ENCODE measurements at regions not wholly inside any gene's neighbourhood (a gene's known extent, or its start where the extent isn't known, plus 50 kb on each side); places are given as distances from the start of the nearest gene placed in this dataset.
"Not testable (repeated sequence)": the region's sequence is repeated elsewhere in the genome, so short reads cannot be mapped to it uniquely, and the experiment has no call there.

GRCh38 chr7:52695973-52696595 is 339.3 kb upstream of the POM121L12 start:
- DNase-seq, result no peak

GRCh38 chr7:52691257-52691656 is 344.2 kb upstream of the POM121L12 start:
- no peak for DNase-seq

- DNase-seq, result no peak
Observed at GRCh38 chr7:52689912-52690311, 345.5 kb upstream of the POM121L12 start.

GRCh38 chr7:52685333-52685732 is 350.1 kb upstream of the POM121L12 start:
- DNase-seq, result no peak

GRCh38 chr7:52684388-52684787 is 351.0 kb upstream of the POM121L12 start:
- no peak for DNase-seq

- no peak for DNase-seq
Observed at GRCh38 chr7:52682993-52683392, 352.4 kb upstream of the POM121L12 start.

- DNase-seq, result no peak
Observed at GRCh38 chr7:52670608-52671225, 364.7 kb upstream of the POM121L12 start.

DNA sequence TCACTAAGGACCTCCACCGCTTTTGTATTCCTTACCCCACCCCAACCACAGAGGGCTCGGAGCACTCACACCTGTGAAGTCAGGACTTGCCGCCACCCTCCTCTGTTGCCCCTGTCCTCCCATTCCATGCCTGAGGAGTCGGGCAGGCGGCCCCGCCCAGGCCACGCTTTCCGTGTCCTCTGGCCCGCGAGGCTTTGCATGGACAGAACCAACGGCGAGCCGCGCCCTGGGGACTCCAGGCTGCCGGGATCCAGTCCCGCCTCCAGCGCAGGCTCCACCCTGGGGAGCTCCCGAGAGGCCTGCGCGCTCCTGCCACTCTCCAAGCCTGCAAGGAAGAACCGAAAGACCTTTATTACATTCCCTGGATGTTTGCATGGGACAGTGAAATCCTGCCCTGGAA is 366.4 kb upstream of the POM121L12 start:
- DNase-seq, result no peak

DNA sequence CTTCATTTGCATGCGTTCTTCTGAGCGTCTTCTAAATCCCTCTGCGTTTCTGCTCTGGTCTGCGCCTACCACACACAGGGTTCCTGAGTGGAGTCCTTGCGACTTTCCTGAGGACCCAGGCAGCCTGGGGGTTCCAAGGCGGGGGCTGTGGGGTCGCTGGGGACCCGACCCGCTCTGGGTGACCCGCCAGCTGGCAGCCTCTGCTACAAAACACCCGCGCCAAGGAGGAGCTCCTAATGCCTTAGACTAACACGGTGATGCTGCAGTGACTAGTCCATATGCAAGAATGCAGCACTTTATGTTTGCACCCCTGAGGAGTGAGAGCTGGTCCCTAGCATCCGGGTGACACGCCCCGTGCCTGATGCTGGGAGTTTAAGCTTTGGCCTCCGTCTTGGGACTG is 367.0 kb upstream of the POM121L12 start:
- no peak for DNase-seq

DNA sequence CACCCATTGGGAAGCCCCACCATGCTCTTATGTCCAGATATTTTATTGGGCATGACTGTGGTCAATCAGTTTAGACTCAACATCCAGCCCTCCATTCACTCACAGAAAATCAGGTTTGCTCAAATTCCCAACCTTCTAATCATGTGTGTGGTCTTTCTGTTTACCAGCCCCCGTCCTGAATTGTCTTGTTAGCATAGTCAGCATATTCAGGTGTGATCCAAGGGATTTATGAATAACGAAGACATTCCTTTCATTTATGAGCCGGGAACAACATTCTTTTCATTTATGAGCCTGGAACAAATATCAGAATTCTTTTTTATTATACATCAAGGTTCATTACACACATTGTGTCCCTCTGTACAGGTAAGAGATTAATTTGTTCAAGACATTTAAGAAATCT is 376.3 kb upstream of the POM121L12 start:
- no peak for DNase-seq

DNA sequence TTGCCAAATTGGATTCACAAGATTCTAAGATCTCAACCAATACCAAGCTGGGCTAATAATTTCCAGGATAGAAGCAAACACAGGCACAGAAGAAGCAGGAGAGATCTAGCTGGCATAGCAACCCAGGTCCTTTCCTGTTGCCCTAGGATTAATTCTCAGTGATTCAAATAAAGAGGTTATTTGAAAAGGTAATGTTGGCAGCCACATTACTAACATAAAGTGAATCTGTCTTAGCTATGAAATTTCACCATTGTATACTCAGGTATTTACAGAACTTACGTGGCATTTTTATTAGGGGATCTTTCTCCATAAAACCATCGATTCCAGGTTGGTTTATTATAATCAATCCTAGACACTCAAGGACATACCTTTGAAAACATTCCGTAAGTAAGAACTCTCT is 379.3 kb upstream of the POM121L12 start:
- no peak for DNase-seq

DNA sequence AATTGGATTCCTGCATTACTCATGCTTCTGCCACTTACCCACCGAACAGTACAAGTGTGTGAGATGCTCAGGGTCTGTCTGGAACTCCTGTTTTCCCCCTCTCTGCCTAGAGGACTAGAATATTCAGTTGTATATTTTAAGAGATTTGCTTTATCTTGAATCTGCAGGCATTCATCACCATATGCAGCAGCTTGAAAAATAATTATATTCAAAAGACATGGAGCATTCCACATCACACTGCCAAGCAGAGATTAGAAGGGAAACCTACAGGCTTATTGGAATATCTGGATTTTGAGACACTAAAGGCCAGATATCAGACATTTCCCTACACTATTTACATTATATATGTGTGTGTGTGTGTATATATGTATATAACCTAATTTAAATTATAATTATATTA is 382.8 kb upstream of the POM121L12 start:
- DNase-seq, result no peak

DNA sequence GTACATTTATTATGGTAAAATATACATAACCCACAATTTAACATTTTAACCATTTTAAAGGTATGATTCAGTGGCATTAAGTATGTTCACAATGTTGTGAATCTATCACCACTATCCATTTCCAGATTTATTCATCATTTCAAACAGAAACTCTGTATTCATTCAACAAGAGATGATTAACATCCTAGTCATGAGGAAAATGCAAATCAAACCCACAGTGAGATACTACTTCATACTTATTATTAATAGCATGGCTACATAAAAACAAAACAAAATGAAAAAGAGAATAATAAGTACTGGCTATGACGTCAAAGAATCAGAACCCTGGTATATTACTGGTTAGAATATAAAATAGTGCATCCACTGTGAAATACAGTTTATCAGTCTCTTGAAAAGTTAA is 386.6 kb upstream of the POM121L12 start:
- no peak for DNase-seq

- no peak for DNase-seq
Observed at GRCh38 chr7:52647046-52647445, 388.4 kb upstream of the POM121L12 start.

GRCh38 chr7:52639981-52640380 is 395.5 kb upstream of the POM121L12 start:
- no peak for DNase-seq

DNA sequence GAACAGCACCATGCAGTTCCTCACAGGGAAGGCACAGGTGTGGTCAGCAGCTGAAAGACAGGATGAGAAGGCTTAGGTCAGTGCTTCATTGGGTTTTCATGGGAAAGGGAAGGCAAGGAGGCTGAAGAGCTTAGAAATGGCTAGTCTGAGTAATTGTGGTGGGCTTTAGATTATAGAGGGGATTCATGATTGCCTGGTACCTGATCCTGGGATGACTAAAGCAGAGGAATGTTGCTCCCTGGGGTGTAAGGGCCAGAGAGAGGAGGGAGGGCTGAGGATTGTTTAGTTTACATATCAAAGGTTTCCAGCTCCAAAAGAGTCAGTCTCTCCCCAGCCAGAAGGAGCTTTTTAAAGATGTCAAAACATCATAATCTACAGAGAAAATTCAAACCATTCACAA is 396.3 kb upstream of the POM121L12 start:
- DNase-seq, result no peak

GRCh38 chr7:52635021-52635420 is 400.4 kb upstream of the POM121L12 start:
- no peak for DNase-seq

- no peak for DNase-seq
Observed at GRCh38 chr7:52620849-52621248, 414.6 kb upstream of the POM121L12 start.

DNA sequence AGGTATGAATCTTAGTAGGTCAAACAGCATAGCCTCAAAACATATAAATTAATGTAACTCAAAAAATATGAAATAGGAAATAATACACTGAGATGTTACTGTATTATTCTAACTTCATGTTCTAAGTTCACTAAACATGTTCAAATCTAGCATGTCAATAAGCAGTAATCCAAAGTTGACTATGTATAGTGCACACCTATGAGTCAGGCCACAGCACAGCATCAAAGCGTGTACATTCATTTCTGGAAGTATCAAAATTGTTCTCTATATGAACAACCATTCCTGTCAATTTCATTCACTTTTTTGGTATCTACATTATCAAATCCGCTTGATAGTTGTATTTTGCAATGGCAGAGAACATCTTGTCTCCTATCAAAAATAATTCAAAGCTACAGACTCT is 418.9 kb upstream of the POM121L12 start:
- no peak for DNase-seq

DNA sequence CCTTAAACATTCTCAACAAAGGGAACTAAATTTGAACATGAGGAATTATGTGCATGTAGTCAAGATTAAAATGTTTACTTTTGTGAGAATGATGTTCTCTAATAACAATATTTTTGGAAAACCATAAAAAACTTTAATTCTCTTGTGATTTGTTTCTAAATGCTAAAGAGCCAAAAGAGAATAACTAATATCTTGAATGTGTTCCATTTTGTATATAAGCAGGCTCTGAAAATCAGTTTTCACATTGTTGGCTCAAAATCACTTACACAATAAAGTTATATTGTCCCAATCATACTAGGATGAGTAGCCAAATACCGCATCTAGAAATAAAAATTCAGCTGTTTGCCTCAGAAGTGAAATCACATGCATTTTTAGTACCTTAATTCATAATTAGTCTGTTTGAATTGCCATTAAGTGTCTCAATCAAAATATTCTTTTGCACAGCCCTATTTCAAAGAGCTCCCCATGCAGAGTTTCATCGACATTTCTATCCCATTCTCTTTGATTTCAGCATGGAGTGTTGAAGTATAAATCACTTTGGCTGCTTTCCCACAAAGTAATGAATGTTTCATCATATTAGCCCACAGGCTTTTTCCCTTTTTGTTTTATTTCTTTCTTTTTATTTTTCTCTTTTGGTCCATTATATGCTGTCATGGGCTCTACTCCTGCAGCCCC is 420.3 kb upstream of the POM121L12 start:
- no peak for DNase-seq

DNA sequence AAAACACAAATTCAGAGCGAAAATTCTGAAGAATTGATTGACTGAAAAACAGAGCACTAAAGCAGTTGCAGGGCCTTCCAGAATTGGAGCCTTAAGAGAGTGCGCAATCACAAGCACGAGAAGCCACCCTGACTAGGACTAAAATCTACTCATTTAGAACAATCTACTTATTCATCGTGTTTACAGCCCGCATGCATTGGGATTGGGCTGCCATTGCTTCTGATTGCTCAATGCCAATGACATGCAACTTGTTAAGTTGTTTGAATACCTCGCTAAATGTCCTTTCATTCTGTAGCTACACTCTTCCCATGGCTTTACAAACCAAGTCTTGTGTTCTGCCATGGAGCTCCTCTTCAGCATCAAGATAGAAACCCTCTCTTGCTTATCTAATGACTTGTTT is 425.9 kb upstream of the POM121L12 start:
- no peak for DNase-seq

DNA sequence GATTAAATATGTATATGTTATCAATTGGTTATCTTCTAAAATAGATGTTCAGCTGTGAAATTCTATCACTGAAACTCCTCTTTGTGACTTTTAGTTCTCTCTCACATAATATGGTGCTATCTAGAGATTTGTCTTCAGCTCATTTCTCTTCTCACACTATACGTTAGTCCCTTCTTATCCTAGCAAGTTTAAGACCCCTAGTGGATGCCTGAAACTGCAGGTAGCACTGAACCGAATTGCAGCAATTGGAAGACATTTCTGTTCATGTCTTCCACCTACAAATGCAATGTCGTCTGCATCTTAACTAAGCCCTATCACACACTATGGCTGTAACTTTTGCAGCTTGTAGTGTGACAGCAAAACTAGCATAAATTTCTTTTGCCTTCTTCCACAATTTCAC is 442.7 kb upstream of the POM121L12 start:
- DNase-seq, result no peak

- DNase-seq, result no peak
Observed at GRCh38 chr7:52586704-52587103, 448.7 kb upstream of the POM121L12 start.

- no peak for DNase-seq
Observed at GRCh38 chr7:52584041-52584440, 451.4 kb upstream of the POM121L12 start.

DNA sequence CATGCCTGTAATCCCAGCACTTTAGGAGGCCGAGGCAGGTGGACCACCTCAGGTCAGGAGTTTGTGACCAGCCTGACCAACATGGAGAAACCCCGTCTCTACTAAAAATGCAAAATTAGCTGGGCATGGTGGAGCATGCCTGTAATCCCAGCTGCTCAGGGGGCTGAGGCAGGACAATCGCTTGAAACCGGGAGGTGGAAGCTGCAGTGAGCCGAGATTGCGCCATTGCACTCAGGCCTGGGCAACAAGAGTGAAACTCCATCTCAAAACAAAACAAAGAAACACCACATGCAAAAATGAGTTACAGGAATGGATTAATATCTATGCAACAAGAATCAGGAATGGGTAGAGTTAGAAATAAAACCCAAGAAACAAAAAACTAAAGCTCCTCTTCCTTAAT is 462.3 kb upstream of the POM121L12 start:
- DNase-seq, result not testable (repeated sequence)

Data from NK-92 treated with Interleukin-12 subunit alpha and Interleukin-12 subunit beta, amount 100 ng/mL, for 24 hours (cell line).